Upper lobe of left lung (tissue), 6 donors: ENCODE measurements at regions not wholly inside any gene's neighbourhood (a gene's known extent, or its start where the extent isn't known, plus 50 kb on each side); places are given as distances from the start of the nearest gene placed in this dataset.

Experiments used
- ATAC-seq, 2 donors: fragments of 200-7000 bp; cut with Tn5 transposase; one replicate each; pipeline ENCODE4 v1.9.1; 2022; ENCODE audit warnings: mild to moderate bottlenecking in 2 of 2, moderate library complexity in 2 of 2; ENCODE audit not compliant: low FRiP score in 2 of 2
- DNase-seq, 2 donors: peaks; one replicate each; pipeline ENCODE4 v3.0.0-alpha.2; 2019 to 2020
- H3K27ac ChIP-seq, 4 donors: fragments of 200-600 bp; sonication (generic); one replicate each; pipeline ENCODE4 v1.5.1; 2016 to 2019
- H3K27me3 ChIP-seq, 4 donors: fragments of 200-600 bp; sonication (generic); one replicate each; pipeline ENCODE4 v1.5.1; 2017 to 2019
- H3K36me3 ChIP-seq, 4 donors: fragments of 200-600 bp; sonication (generic); one replicate each; pipeline ENCODE4 v1.5.1; 2016 to 2019
- H3K4me1 ChIP-seq, 4 donors: fragments of 200-600 bp; sonication (generic); one replicate each; pipeline ENCODE4 v1.5.1; 2018 to 2019
- H3K4me3 ChIP-seq, 4 donors: fragments of 200-600 bp; sonication (generic); one replicate each; pipeline ENCODE4 v1.5.1; 2017 to 2019; ENCODE audit warnings: mild to moderate bottlenecking in 2 of 4, moderate library complexity in 1 of 4
- H3K9me3 ChIP-seq, 4 donors: fragments of 200-600 bp; sonication (generic); one replicate each; pipeline ENCODE4 v1.5.1; 2018 to 2019
- EP300 ChIP-seq, 4 donors: sonication (generic); formaldehyde crosslinking; IDR thresholded peaks; one replicate each; pipeline ENCODE4 v1.5.1; 2017; ENCODE audit warnings: antibody characterized with exemption in 4 of 4, control low read depth in 2 of 4
- POLR2A ChIP-seq, 4 donors: fragments of 450-650 bp; IDR thresholded peaks; one replicate each; pipeline ENCODE4 v1.5.1; 2016 to 2017; ENCODE audit warnings: antibody characterized with exemption in 4 of 4, mild to moderate bottlenecking in 2 of 4
- POLR2AphosphoS5 ChIP-seq, 2 donors: sonication (generic); formaldehyde crosslinking; IDR thresholded peaks; one replicate each; pipeline ENCODE4 v1.5.1; 2017; ENCODE audit warnings: antibody characterized with exemption in 2 of 2
- WGBS, 2 donors: methylation state at CpG; one replicate each; pipeline ENCODE4 v1.1.5; 2017 to 2018; 5-methylcytosine and 5-hydroxymethylcytosine counted together
- TF ChIP-seq, protein P1 (sequence below), 6 experiments: fragments of 450-650 bp in 4 of 6; fragments of 200-600 bp in 2 of 6; sonication (generic) in 2 of 6; IDR thresholded peaks; one replicate each; pipeline ENCODE4 v1.5.1; 2016 to 2019; ENCODE audit warnings: antibody characterized with exemption in 6 of 6
- donor health status: DM: no; HTN: no; CAD: no; lungs with moderate emphysema.
- donor health status: DM: no; HTN: yes; CAD: no; lungs with severe emphysema.

- H3K27ac ChIP-seq: no peak overlapping the region
- no peak overlapping the region for H3K4me3 ChIP-seq
- H3K9me3 ChIP-seq: no peaks in the 10 kb centered on the region
- TF ChIP-seq, protein P1, sequence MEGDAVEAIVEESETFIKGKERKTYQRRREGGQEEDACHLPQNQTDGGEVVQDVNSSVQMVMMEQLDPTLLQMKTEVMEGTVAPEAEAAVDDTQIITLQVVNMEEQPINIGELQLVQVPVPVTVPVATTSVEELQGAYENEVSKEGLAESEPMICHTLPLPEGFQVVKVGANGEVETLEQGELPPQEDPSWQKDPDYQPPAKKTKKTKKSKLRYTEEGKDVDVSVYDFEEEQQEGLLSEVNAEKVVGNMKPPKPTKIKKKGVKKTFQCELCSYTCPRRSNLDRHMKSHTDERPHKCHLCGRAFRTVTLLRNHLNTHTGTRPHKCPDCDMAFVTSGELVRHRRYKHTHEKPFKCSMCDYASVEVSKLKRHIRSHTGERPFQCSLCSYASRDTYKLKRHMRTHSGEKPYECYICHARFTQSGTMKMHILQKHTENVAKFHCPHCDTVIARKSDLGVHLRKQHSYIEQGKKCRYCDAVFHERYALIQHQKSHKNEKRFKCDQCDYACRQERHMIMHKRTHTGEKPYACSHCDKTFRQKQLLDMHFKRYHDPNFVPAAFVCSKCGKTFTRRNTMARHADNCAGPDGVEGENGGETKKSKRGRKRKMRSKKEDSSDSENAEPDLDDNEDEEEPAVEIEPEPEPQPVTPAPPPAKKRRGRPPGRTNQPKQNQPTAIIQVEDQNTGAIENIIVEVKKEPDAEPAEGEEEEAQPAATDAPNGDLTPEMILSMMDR (IDR thresholded peaks at IDR 0.05): no peak
- DNase-seq (no peak), ATAC-seq (no peak)
- no peaks in the 10 kb centered on the region for H3K36me3 ChIP-seq
- no peaks in the 10 kb centered on the region for H3K4me1 ChIP-seq
- H3K27me3 ChIP-seq: no peaks in the 10 kb centered on the region
- 49 to 61% methylated on average over 6 of the region's 6 CpGs for WGBS, 2 donors
These were observed 201.1 kb upstream of the CHD1 start for GRCh38 chr5:99129768-99130501.

- ATAC-seq: no peak
- H3K4me1 ChIP-seq: no peaks in the 10 kb centered on the region
These were observed 194.2 kb upstream of the CHD1 start for GRCh38 chr5:99122976-99123375.

DNA sequence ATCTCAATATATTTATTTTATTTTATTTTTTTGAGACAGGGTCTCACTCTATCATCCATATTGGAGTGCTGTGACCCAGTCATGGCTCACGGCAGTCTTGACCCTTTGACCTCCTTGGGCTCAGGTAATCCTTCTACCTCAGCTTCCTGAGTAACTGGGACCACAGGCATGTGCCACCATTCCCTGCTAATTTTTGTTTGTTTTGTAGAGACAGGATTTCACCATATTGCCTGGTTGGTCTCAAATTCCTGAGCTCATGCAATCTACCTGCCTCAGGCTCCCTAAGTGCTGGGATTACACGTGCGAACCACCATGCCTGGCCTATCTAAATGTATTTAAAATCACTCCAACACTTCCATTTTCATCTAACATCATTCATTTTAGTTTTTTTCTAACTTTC lies 190.5 kb upstream of the CHD1 start:
- Histone ChIP-seq H3K9me3 (no peaks in the 10 kb centered on the region), H3K36me3 (no peaks in the 10 kb centered on the region), H3K4me1 (no peaks in the 10 kb centered on the region), H3K27me3 (no peaks in the 10 kb centered on the region), H3K27ac (no peak overlapping the region), H3K4me3 (no peak overlapping the region)
- no peak for ATAC-seq
- 88 to 90% methylated on average over 3 of the region's 3 CpGs for WGBS, 2 donors
- no peak for TF ChIP-seq EP300 (IDR thresholded peaks at IDR 0.05)
- TF ChIP-seq POLR2A (IDR thresholded peaks at IDR 0.05): no peak
- DNase-seq: no peak

More at GRCh38 chr5:99122976-99123375, 194.2 kb upstream of the CHD1 start:
- H3K36me3 ChIP-seq: no peaks in the 10 kb centered on the region
- H3K4me3 ChIP-seq: no peak overlapping the region
- no peak overlapping the region for H3K27ac ChIP-seq
- TF ChIP-seq POLR2A (IDR thresholded peaks at IDR 0.05): no peak
- TF ChIP-seq POLR2AphosphoS5 (IDR thresholded peaks at IDR 0.05): no peak
- TF ChIP-seq EP300 (IDR thresholded peaks at IDR 0.05): no peak
- TF ChIP-seq, protein P1 (IDR thresholded peaks at IDR 0.05): no peak
- DNase-seq: no peak
- no peaks in the 10 kb centered on the region for H3K27me3 ChIP-seq
- H3K9me3 ChIP-seq: no peaks in the 10 kb centered on the region

- 80 to 81% methylated on average over 4 of the region's 4 CpGs for WGBS, 2 donors
- Histone ChIP-seq H3K4me1 (no peaks in the 10 kb centered on the region), H3K27ac (no peak overlapping the region), H3K27me3 (no peaks in the 10 kb centered on the region), H3K4me3 (no peak overlapping the region), H3K36me3 (no peaks in the 10 kb centered on the region), H3K9me3 (no peaks in the 10 kb centered on the region)
- TF ChIP-seq EP300 (IDR thresholded peaks at IDR 0.05) (no peak), POLR2A (IDR thresholded peaks at IDR 0.05) (no peak), POLR2AphosphoS5 (IDR thresholded peaks at IDR 0.05) (no peak)
- TF ChIP-seq, protein P1 (IDR thresholded peaks at IDR 0.05): no peak
- ATAC-seq: no peak
- DNase-seq: no peak
These were observed 187.7 kb upstream of the CHD1 start for GRCh38 chr5:99116526-99116925.

DNA sequence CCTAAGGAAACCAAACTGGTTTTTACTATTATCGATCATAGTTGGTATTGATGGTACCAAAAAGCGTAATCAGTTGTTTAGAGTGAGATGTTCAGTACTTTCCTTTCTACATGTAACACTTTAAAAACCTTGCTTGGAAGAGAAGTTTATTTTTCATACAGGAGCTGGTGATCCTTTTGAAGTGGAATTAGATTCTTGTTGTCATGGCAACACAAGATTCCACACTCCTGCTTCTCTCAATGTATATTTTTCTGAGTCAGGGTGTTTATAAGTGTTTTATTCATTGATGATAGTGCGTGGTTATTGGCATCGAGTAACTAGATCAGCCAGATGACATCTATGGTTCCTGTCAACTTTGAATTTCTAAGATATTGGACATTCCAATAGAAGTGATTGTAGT lies 181.1 kb upstream of the CHD1 start:
- Histone ChIP-seq H3K9me3 (no peaks in the 10 kb centered on the region), H3K27me3 (no peaks in the 10 kb centered on the region), H3K27ac (no peak overlapping the region), H3K4me1 (no peaks in the 10 kb centered on the region), H3K4me3 (no peak overlapping the region), H3K36me3 (no peaks in the 10 kb centered on the region)
- TF ChIP-seq POLR2A (IDR thresholded peaks at IDR 0.05) (no peak), POLR2AphosphoS5 (IDR thresholded peaks at IDR 0.05) (no peak)
- TF ChIP-seq, protein P1 (IDR thresholded peaks at IDR 0.05): no peak
- WGBS, 2 donors: 70 to 75% methylated on average over 4 of the region's 4 CpGs
- DNase-seq (no peak), ATAC-seq (no peak)
